ENCODE measurements at regions not wholly inside any gene's neighbourhood (a gene's known extent, or its start where the extent isn't known, plus 50 kb on each side); places are given as distances from the start of the nearest gene placed in this dataset.

- peak; percentile 54 for DNase-seq (ENCODE audit: low read depth, low spot score)
Measured at GRCh38 chr12:5377997-5378592, 53.8 kb upstream of the NTF3 start.

DNA sequence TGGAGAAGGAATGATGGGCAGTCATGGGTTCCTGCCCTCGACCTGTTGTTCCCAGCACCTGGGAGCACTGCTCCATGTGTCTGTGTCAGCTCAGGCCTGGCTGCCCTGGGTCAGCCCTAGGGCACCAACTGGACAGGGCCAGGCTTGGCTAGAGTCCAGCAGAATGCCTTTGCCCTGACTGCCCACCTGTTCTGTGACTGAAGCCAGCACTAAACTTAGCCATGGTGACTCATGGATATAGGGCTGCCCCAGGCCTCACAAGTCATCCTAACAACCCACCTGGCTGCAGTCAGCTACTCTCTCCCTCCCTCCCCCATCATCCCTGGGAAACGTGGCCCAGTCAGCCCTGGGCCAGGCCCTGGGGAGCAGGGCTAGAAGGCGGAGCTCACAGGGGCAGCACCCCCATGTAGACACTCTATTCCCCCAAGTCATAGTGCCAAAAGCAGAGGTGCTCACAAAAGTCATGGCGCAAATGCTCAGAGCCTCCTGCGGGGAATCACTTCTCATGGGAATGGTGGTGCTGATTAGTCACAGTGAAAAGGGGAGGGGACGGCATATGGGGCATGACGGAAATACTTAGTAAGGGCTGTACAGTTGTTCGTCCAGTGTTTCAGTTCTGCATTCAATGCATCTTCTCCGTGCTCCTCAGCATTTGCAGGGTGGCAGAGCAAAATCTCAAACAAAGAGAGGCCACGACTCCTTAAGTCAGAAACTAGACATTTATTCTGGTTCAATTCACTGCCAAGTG, 52.0 kb upstream of the NTF3 start:
- peak; percentile 25 for DNase-seq (ENCODE audit: low read depth, low spot score)
